HG02571 (cell line): ENCODE measurements at regions not wholly inside any gene's neighbourhood (a gene's known extent, or its start where the extent isn't known, plus 50 kb on each side); places are given as distances from the start of the nearest gene placed in this dataset.

Experiments
- ATAC-seq: cut with Tn5 transposase; IDR thresholded peaks from one replicate; pipeline ENCODE4 v1.9.1; 2021; ENCODE audit warnings: mild to moderate bottlenecking, moderate library complexity; ENCODE audit not compliant: unreplicated experiment

DNA sequence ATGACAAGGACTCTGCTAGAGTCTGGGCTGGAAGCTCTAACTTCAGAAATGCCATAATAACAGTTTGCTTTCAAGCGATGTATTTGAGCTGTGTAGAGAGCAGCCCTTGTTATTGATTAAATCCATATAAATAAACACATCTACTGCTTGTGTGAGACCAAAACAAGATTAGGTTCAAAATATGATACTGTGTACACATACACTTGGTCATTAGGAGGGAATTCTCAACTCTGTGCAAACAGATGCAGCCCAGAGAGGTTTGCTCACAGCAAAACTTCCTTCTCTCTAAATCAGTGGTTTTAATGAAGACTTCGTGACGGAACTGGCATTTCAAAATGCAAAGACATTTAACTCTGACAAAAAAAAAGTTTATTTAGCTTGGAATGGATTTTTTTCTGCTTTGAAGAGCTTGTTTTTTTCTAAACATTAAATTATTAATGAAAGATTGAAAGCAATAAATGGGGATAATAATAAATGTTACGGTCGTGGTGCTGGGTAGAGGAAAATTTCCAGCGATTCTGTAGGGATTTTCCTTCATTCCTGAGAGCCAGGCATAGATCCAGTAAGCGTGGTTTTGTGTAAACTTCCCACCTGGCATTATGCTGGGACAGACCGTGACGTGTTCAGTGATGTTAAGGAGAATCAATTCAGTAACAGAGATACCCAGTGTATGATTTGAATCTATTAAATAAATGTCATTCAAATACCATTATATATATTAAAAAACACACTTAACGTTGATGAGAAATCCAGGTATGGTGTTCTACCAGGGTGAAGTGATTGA, 213.7 kb downstream of the TEX29 start:
- no peak for ATAC-seq

- ATAC-seq = no peak
These were observed 214.5 kb downstream of the TEX29 start for GRCh38 chr13:111534751-111535522.

GRCh38 chr13:111535523-111535811, 215.0 kb downstream of the TEX29 start:
- no peak for ATAC-seq

- ATAC-seq = no peak
These were observed 215.7 kb downstream of the TEX29 start for GRCh38 chr13:111536075-111536642.

GRCh38 chr13:111537115-111537728, 216.8 kb downstream of the TEX29 start:
- ATAC-seq = no peak

GRCh38 chr13:111537843-111538499, 217.5 kb downstream of the TEX29 start:
- ATAC-seq = no peak

- no peak for ATAC-seq
These were observed 218.8 kb downstream of the TEX29 start for GRCh38 chr13:111539252-111539651.

GRCh38 chr13:111539791-111540446, 219.5 kb downstream of the TEX29 start:
- ATAC-seq = no peak

DNA sequence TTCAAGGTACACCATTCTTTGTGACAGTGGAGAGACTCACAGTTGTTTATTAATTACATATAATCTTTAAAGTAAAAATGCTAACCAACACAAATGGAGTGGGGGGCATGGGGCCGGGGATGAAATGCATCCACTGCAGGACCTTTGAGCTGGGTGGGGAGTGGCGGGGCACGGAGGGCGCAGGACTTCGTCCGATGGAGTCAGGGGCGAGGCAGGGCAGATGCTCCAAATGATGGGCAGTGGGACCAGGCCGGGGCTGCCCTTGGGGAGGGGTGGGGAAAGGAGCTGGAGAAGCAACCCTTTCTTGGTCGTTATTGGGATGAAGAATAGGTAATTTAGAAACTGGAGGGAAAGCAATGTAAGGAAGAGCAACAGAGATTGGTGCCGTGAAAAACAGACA, 220.0 kb downstream of the TEX29 start:
- no peak for ATAC-seq

DNA sequence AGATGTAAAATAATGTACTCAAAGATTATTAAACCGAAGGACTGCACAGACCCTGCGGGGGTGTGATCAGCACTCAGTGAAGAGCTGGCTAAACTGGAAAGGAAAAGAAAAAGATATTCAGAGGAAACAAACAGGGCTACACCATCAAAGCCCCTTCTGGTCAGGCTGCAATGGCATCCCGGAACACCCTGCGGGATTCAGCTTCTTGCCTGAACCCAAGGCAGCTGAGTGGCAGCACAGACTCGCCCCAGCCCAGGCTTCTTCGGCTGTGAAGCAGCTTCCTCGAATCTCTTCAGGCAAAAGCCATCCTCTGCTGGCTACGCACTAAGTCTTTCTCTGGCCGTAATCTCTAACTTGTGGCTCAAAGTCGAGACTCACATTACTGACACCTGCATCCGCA, 220.9 kb downstream of the TEX29 start:
- no peak for ATAC-seq

DNA sequence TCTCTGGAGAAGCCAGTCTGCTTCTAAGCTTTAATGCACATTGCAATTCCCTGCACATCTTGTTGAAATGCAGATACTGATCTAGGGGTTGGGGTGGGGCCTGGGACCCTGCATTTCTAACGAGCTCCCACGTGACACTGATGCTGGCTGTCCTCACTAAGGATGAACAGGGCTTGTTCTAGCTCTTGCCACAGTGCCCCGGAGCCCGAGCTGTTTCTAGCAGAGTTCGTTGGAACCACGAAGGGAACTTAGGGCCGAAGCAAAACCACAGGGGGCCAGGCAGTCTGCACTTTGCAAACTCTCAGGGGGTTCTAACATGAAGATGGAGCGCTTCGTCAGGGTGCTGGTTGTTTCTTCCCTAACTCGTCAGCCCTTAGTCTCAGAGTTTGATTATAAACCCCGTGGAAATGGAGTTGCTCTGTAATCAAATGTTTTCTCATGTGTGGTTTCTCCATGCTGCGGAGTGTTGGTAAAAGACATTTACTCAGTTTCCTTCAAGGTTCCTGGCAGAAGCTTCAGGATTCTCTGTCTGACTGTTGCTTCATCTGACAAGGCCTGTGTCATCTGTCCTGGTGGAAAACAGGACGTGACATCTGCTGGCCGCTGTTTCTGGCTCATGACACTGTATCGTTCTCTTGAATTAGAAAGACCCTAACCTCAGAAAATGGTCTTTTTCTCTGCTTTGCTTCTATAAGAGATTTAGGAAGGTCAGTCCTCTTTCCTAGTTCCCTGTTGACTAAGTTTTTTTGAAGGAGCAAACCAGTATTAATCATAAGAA, 221.5 kb downstream of the TEX29 start:
- ATAC-seq = no peak

GRCh38 chr13:111542530-111543341, 222.3 kb downstream of the TEX29 start:
- ATAC-seq = no peak

DNA sequence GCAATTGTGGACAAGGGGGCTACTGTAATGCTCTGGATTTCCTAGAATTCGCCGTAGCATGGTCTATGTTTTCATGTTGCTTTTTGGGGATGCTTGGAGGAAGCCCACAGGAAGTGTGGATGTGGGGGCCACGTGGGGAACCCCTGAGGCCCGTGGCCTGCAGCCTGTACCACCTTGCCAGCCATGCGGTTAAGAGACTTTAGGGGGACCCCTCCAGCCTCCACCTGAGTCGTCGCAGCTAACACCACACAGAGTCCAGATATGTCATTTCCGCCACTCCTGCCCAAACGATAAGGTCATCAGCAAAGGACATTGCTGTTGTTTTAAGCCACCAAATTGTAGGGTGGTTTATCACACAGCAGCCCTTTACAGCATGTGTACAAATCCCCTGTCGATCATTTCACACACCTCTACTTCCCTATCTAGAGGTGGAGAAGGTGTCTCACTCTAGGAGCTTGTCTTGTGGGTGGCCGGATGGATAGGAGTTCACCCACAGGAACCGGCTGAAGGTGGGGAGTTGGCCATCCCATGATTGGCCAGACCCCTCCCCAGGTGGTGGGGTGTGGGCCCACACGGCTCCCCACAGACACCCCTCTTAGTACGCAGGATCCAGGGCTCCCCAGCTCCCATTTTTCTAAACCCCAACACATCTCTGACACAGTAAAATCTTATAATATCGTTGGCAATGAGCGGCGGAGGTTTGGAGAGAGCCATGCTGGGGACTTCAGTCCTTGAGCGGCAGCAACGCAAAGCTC, 226.7 kb downstream of the TEX29 start:
- ATAC-seq = no peak

- ATAC-seq = no peak
These were observed 227.4 kb downstream of the TEX29 start for GRCh38 chr13:111547726-111548273.

GRCh38 chr13:111548301-111548700, 227.9 kb downstream of the TEX29 start:
- ATAC-seq = no peak

DNA sequence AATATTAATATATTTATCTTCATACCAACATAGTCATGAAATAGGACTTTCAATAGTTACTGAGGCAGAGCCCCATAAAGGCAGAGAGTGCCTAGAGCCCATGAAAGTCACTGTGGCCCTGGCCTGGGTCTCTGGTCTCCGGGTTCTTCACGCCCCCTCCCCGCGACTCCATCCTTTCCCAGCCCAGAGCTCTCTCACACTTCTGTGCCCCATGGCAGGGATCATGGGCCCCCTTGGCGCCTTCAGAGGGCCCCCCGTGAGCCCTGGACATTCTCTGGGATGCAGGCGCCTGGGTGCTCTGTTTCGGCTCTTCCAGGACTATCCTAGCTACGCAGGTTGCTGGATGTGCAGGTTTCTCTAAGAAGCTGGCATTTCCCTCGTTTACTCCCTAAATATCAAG, 228.4 kb downstream of the TEX29 start:
- ATAC-seq = no peak

DNA sequence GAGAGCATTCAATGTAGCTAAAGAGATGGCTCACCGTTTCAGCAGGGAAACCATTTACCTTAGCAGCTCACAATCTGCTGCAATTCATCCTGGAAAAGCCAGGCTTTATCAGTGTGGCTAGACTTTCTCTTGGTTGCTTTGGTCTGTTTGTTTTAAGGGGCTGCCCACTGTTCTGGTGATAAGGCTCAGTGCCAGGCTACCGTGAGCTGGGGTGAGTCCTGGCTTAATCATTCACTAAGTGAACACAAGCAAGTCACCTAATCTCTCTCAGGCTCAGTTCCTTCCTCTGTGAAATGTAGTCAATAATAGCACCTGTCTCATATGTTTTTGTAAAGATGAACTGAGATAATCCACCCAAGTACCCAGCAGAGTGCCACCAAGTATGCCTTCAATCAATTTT, 229.0 kb downstream of the TEX29 start:
- no peak for ATAC-seq

DNA sequence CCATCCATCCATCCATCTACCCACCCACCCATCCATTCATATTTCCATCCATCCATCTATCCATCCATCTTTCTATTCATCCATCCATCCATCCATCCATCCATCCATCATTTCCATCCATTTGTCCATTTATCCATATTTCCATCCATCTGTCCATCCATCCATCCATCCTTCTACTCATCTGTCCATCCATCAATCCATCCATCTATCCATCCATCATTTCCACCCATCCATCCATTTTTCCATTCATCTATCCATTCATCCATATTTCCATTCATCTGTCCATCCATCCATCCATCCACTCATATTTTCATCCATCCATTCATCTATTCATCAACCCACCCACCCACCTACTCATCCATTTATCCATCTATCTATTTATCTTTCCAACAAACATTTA, 229.6 kb downstream of the TEX29 start:
- ATAC-seq = no peak
